Sigmoid colon (tissue), 4 donors: ENCODE measurements at regions not wholly inside any gene's neighbourhood (a gene's known extent, or its start where the extent isn't known, plus 50 kb on each side); places are given as distances from the start of the nearest gene placed in this dataset.

Experiments used
- EP300 ChIP-seq, 4 donors: sonication (generic); formaldehyde crosslinking; IDR thresholded peaks; one replicate each; pipeline ENCODE4 v1.6.1; 2017; ENCODE audit warnings: antibody characterized with exemption in 4 of 4
- POLR2A ChIP-seq, 2 donors: fragments of 450-650 bp; IDR thresholded peaks; one replicate each; pipeline ENCODE4 v1.6.1; 2016; ENCODE audit warnings: antibody characterized with exemption in 2 of 2, mild to moderate bottlenecking in 2 of 2, moderate library complexity in 2 of 2
- POLR2AphosphoS5 ChIP-seq, 4 donors: sonication (generic); formaldehyde crosslinking; IDR thresholded peaks; one replicate each; pipeline ENCODE4 v1.6.1; 2017; ENCODE audit warnings: antibody characterized with exemption in 4 of 4
- TF ChIP-seq, protein P1 (sequence below), 4 experiments: fragments of 450-650 bp in 3 of 4; fragments of 200-600 bp in 1 of 4; IDR thresholded peaks; one replicate each; pipeline ENCODE4 v1.5.1; 2016 to 2019; ENCODE audit warnings: antibody characterized with exemption in 4 of 4, mild to moderate bottlenecking in 3 of 4, moderate library complexity in 2 of 4

DNA sequence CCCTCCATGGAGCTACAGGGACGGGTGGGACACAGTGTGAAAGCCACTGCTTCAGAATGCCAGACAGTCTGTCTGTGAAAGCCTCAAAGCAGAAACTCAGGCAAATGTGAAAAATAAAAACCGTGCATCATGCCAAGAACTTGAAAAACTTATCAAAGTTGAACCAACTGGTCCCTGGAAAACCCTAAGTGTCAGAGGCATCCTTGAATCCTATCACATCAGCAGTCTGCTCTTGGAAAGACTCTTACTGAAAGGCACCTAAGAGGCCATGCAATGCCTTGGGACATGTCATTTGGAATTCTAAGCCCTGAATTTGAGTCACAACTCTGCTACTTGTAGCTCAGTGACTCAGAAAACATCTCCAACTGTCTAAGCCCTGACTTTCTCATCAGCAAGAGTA is 62.4 kb upstream of the GRIN2B start:
- TF ChIP-seq, protein P1, sequence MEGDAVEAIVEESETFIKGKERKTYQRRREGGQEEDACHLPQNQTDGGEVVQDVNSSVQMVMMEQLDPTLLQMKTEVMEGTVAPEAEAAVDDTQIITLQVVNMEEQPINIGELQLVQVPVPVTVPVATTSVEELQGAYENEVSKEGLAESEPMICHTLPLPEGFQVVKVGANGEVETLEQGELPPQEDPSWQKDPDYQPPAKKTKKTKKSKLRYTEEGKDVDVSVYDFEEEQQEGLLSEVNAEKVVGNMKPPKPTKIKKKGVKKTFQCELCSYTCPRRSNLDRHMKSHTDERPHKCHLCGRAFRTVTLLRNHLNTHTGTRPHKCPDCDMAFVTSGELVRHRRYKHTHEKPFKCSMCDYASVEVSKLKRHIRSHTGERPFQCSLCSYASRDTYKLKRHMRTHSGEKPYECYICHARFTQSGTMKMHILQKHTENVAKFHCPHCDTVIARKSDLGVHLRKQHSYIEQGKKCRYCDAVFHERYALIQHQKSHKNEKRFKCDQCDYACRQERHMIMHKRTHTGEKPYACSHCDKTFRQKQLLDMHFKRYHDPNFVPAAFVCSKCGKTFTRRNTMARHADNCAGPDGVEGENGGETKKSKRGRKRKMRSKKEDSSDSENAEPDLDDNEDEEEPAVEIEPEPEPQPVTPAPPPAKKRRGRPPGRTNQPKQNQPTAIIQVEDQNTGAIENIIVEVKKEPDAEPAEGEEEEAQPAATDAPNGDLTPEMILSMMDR (IDR thresholded peaks at IDR 0.05): no peak
- no peak for TF ChIP-seq EP300 (IDR thresholded peaks at IDR 0.05)
- no peak for TF ChIP-seq POLR2A (IDR thresholded peaks at IDR 0.05)
- TF ChIP-seq POLR2AphosphoS5 (IDR thresholded peaks at IDR 0.05): no peak
